WTC11 (cell line): ENCODE measurements at regions not wholly inside any gene's neighbourhood (a gene's known extent, or its start where the extent isn't known, plus 50 kb on each side); places are given as distances from the start of the nearest gene placed in this dataset.
A peak's percentile ranks its signal among the peaks of the same experiment; 100 is the strongest.

ENCODE experiments used
- ATAC-seq: fragments of 200-7000 bp; cut with Tn5 transposase; 2 replicates; pipeline ENCODE4 v1.10.0; 2021; ENCODE audit warnings: mild to moderate bottlenecking, moderate library complexity
- CTCF ChIA-PET: fragments of 300-600 bp; sonication (Branson Sonifier 250); formaldehyde crosslinking; loops from one replicate; lab custom pipeline; 2021; ENCODE audit warnings: antibody characterized with exemption; lab: Charles Lee
- POLR2A ChIA-PET: fragments of 350-600 bp; sonication (Branson Sonifier 250); formaldehyde crosslinking; loops from one replicate; lab custom pipeline; 2021; ENCODE audit warnings: antibody characterized with exemption; lab: Charles Lee
- DNase-seq: peaks from one replicate; pipeline ENCODE4 v3.0.0; 2021; ENCODE audit warnings: low spot score
- H3K27ac Mint-ChIP-seq: 2 replicates; pipeline ENCODE4 v1.8.0; 2021; ENCODE audit warnings: mixed read lengths
- H3K27me3 Mint-ChIP-seq: 2 replicates; pipeline ENCODE4 v1.8.0; 2021; ENCODE audit warnings: low read depth, mild to moderate bottlenecking, moderate library complexity, mixed read lengths
- H3K36me3 Mint-ChIP-seq: 2 replicates; pipeline ENCODE4 v1.8.0; 2021; ENCODE audit warnings: mixed read lengths
- H3K4me1 Mint-ChIP-seq: 2 replicates; pipeline ENCODE4 v1.8.0; 2022; ENCODE audit warnings: mixed read lengths
- H3K4me3 Mint-ChIP-seq: 2 replicates; pipeline ENCODE4 v1.8.0; 2021; ENCODE audit warnings: mild to moderate bottlenecking, moderate library complexity, mixed read lengths
- H3K9me3 Mint-ChIP-seq: 2 replicates; pipeline ENCODE4 v1.8.0; 2021; ENCODE audit warnings: mixed read lengths
- ESRRA ChIP-seq: sonication (generic); formaldehyde crosslinking; IDR thresholded peaks from 2 replicates; pipeline ENCODE4 v1.8.1; 2022; ENCODE audit warnings: mild to moderate bottlenecking, missing genetic modification reagents, borderline replicate concordance
- JAZF1 ChIP-seq: fragments of 250-450 bp; sonication (Bioruptor Pico); IDR thresholded peaks from 2 replicates; pipeline ENCODE4 v1.9.0; 2021; ENCODE audit warnings: moderate library complexity, mild to moderate bottlenecking, inconsistent platforms
- MXD4 ChIP-seq: fragments of 250-450 bp; sonication (Bioruptor Pico); IDR thresholded peaks from 2 replicates; pipeline ENCODE4 v1.8.0; 2021; ENCODE audit warnings: mild to moderate bottlenecking, moderate library complexity, borderline replicate concordance
- MYBL2 ChIP-seq: sonication (generic); formaldehyde crosslinking; IDR thresholded peaks from 2 replicates; pipeline ENCODE4 v1.8.1; 2023; ENCODE audit warnings: mild to moderate bottlenecking, moderate library complexity, missing genetic modification reagents
- NR2C2 ChIP-seq: sonication (generic); formaldehyde crosslinking; IDR thresholded peaks from 2 replicates; pipeline ENCODE4 v1.8.0; 2022; ENCODE audit warnings: mild to moderate bottlenecking, missing genetic modification reagents
- NR3C1 ChIP-seq: sonication (generic); formaldehyde crosslinking; conservative IDR thresholded peaks from 2 replicates; pipeline ENCODE4 v1.8.1; 2023; ENCODE audit warnings: low read depth, mild to moderate bottlenecking, missing genetic modification reagents
- RELA ChIP-seq: sonication (generic); formaldehyde crosslinking; IDR thresholded peaks from 2 replicates; pipeline ENCODE4 v1.8.1; 2022; ENCODE audit warnings: missing genetic modification reagents, mild to moderate bottlenecking, borderline replicate concordance
- SP1 ChIP-seq: sonication (generic); formaldehyde crosslinking; conservative IDR thresholded peaks from 2 replicates; pipeline ENCODE4 v1.8.1; 2022; ENCODE audit warnings: missing genetic modification reagents
- TCF7 ChIP-seq: sonication (generic); formaldehyde crosslinking; IDR thresholded peaks from 2 replicates; pipeline ENCODE4 v1.8.0; 2022; ENCODE audit warnings: mild to moderate bottlenecking, low read depth, missing genetic modification reagents, moderate library complexity
- ZBTB21 ChIP-seq: sonication (generic); formaldehyde crosslinking; IDR thresholded peaks from 2 replicates; pipeline ENCODE4 v1.8.1; 2023; ENCODE audit warnings: mild to moderate bottlenecking, missing genetic modification reagents, borderline replicate concordance
- ZNF121 ChIP-seq: sonication (generic); formaldehyde crosslinking; IDR thresholded peaks from 2 replicates; pipeline ENCODE4 v1.8.0; 2023; ENCODE audit warnings: missing genetic modification reagents
- ZNF138 ChIP-seq: sonication (generic); formaldehyde crosslinking; conservative IDR thresholded peaks from 2 replicates; pipeline ENCODE4 v1.8.1; 2022; ENCODE audit warnings: mild to moderate bottlenecking, moderate library complexity, missing genetic modification reagents
- ZNF232 ChIP-seq: sonication (generic); formaldehyde crosslinking; IDR thresholded peaks from 2 replicates; pipeline ENCODE4 v1.8.0; 2022; ENCODE audit warnings: mild to moderate bottlenecking, missing genetic modification reagents
- ZNF317 ChIP-seq: sonication (generic); formaldehyde crosslinking; IDR thresholded peaks from 2 replicates; pipeline ENCODE4 v1.8.1; 2023; ENCODE audit warnings: low read depth, mild to moderate bottlenecking, moderate library complexity, missing genetic modification reagents, borderline replicate concordance
- ZNF396 ChIP-seq: fragments of 250-450 bp; sonication (Bioruptor Pico); IDR thresholded peaks from 2 replicates; pipeline ENCODE4 v1.8.0; 2021; ENCODE audit warnings: mild to moderate bottlenecking, moderate library complexity, borderline replicate concordance
- ZNF671 ChIP-seq: fragments of 250-450 bp; sonication (Bioruptor Pico); IDR thresholded peaks from 2 replicates; pipeline ENCODE4 v1.8.0; 2021; ENCODE audit warnings: mild to moderate bottlenecking
- TF ChIP-seq, protein P1 (sequence below): sonication (generic); formaldehyde crosslinking; IDR thresholded peaks from 2 replicates; pipeline ENCODE4 v1.8.1; 2022; ENCODE audit warnings: low read depth, mild to moderate bottlenecking, moderate library complexity, missing genetic modification reagents, borderline replicate concordance
- TF ChIP-seq, protein P2 (sequence below): fragments of 250-450 bp; sonication (Bioruptor Pico); IDR thresholded peaks from 2 replicates; pipeline ENCODE4 v2.1.2; 2022; ENCODE audit warnings: mild to moderate bottlenecking, moderate library complexity
- TF ChIP-seq, protein P3 (sequence below): fragments of 200-600 bp; IDR thresholded peaks from 2 replicates; pipeline ENCODE4 v1.8.0; 2022; ENCODE audit warnings: antibody characterized with exemption
- TF ChIP-seq, protein P4 (sequence below): sonication (generic); formaldehyde crosslinking; IDR thresholded peaks from 2 replicates; pipeline ENCODE4 v1.8.1; 2022; ENCODE audit warnings: mild to moderate bottlenecking, moderate library complexity, missing genetic modification reagents
- TF ChIP-seq, protein P5 (sequence below): sonication (generic); formaldehyde crosslinking; IDR thresholded peaks from 2 replicates; pipeline ENCODE4 v1.8.1; 2023; ENCODE audit warnings: mild to moderate bottlenecking, missing genetic modification reagents, moderate library complexity
- TF ChIP-seq, protein P6 (sequence below): sonication (generic); formaldehyde crosslinking; IDR thresholded peaks from 2 replicates; pipeline ENCODE4 v1.8.1; 2022; ENCODE audit warnings: low read depth, missing genetic modification reagents, borderline replicate concordance

DNA sequence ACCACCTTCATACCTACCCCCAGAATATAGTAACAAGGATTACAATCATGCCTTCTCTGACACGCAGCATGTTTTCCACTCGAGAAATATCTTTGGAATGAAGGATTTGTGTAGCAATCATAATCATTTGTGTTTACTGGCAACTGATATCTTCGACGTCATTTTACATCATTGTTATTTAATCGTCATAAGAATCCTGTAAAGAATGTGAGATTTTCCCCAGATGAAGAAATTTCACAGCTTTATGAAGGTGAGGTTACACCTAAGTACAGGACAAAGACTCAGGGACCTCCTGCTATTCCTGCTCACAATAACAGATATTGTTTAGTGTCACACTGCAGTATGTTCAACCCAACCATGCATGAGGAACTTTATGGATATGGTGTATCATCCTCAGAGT is 198.2 kb upstream of the LDB2 start:
- no peak overlapping the region for H3K4me3 Mint-ChIP-seq
- no peak overlapping the region for H3K27ac Mint-ChIP-seq
- CTCF ChIA-PET = interaction anchor here (1.1 to 1.4 kb wide), 2 partner anchors 15 to 138 kb away, joined by 6 read pairs; no protein-coding TSS in a partner anchor
- ATAC-seq = no peak
- H3K9me3 Mint-ChIP-seq = no peaks in the 10 kb centered on the region
- no peak for DNase-seq
- H3K36me3 Mint-ChIP-seq = no peaks in the 10 kb centered on the region
- POLR2A ChIA-PET = no interaction called here
- peaks cover 39% of the 10 kb centered on the region for H3K4me1 Mint-ChIP-seq
- H3K27me3 Mint-ChIP-seq = no peaks in the 10 kb centered on the region; the same call in 1 of the 2 replicates
- TF ChIP-seq, protein P1, sequence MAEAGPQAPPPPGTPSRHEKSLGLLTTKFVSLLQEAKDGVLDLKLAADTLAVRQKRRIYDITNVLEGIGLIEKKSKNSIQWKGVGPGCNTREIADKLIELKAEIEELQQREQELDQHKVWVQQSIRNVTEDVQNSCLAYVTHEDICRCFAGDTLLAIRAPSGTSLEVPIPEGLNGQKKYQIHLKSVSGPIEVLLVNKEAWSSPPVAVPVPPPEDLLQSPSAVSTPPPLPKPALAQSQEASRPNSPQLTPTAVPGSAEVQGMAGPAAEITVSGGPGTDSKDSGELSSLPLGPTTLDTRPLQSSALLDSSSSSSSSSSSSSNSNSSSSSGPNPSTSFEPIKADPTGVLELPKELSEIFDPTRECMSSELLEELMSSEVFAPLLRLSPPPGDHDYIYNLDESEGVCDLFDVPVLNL (CRISPR knock-in tag) = no peak
- TF ChIP-seq MYBL2 (no peak), SP1 (CRISPR knock-in tag) (no peak), ESRRA (CRISPR knock-in tag) (no peak), MXD4 (CRISPR knock-in tag) (no peak), ZNF121 (no peak), RELA (CRISPR knock-in tag) (no peak), NR3C1 (CRISPR knock-in tag) (no peak), ZNF317 (no peak), ZNF138 (CRISPR knock-in tag) (no peak), JAZF1 (no peak), NR2C2 (CRISPR knock-in tag) (no peak), ZNF232 (CRISPR knock-in tag) (no peak), ZBTB21 (CRISPR knock-in tag) (no peak), TCF7 (CRISPR knock-in tag) (no peak)
- TF ChIP-seq, protein P2, sequence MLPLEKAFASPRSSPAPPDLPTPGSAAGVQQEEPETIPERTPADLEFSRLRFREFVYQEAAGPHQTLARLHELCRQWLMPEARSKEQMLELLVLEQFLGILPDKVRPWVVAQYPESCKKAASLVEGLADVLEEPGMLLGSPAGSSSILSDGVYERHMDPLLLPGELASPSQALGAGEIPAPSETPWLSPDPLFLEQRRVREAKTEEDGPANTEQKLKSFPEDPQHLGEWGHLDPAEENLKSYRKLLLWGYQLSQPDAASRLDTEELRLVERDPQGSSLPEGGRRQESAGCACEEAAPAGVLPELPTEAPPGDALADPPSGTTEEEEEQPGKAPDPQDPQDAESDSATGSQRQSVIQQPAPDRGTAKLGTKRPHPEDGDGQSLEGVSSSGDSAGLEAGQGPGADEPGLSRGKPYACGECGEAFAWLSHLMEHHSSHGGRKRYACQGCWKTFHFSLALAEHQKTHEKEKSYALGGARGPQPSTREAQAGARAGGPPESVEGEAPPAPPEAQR (CRISPR knock-in tag) = no peak
- TF ChIP-seq, protein P3, sequence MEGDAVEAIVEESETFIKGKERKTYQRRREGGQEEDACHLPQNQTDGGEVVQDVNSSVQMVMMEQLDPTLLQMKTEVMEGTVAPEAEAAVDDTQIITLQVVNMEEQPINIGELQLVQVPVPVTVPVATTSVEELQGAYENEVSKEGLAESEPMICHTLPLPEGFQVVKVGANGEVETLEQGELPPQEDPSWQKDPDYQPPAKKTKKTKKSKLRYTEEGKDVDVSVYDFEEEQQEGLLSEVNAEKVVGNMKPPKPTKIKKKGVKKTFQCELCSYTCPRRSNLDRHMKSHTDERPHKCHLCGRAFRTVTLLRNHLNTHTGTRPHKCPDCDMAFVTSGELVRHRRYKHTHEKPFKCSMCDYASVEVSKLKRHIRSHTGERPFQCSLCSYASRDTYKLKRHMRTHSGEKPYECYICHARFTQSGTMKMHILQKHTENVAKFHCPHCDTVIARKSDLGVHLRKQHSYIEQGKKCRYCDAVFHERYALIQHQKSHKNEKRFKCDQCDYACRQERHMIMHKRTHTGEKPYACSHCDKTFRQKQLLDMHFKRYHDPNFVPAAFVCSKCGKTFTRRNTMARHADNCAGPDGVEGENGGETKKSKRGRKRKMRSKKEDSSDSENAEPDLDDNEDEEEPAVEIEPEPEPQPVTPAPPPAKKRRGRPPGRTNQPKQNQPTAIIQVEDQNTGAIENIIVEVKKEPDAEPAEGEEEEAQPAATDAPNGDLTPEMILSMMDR = no peak
- TF ChIP-seq, protein P4, sequence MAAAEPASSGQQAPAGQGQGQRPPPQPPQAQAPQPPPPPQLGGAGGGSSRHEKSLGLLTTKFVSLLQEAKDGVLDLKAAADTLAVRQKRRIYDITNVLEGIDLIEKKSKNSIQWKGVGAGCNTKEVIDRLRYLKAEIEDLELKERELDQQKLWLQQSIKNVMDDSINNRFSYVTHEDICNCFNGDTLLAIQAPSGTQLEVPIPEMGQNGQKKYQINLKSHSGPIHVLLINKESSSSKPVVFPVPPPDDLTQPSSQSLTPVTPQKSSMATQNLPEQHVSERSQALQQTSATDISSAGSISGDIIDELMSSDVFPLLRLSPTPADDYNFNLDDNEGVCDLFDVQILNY (CRISPR knock-in tag) = no peak
- TF ChIP-seq, protein P5, sequence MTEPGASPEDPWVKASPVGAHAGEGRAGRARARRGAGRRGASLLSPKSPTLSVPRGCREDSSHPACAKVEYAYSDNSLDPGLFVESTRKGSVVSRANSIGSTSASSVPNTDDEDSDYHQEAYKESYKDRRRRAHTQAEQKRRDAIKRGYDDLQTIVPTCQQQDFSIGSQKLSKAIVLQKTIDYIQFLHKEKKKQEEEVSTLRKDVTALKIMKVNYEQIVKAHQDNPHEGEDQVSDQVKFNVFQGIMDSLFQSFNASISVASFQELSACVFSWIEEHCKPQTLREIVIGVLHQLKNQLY (CRISPR knock-in tag) = no peak
- TF ChIP-seq, all 79 proteins: peak for 0

DNA sequence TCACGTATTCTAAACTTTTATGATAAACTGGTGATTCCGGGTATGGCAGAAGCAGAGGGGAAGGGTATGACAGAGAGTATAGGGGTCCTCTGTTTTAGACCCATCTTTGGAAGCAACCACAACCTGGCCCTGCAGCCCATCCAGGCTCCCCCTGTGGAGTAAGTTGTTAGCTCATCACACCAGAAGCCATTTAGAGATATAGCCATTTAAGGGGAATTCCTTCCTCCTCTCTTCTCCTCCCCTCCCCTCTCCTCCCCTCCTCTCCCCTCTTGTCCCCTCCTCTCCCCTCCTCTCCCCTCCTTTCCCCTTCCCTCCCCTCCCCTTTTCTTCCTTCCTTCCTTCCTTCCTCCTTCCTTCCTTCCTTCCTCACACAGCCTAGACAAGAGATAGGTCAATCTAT is 197.3 kb upstream of the LDB2 start:
- no peak for DNase-seq

More for the DNA sequence above, 197.3 kb upstream of the LDB2 start:
- no peaks in the 10 kb centered on the region for H3K36me3 Mint-ChIP-seq
- TF ChIP-seq ZNF232 (CRISPR knock-in tag) = no peak
- TF ChIP-seq ZNF396 = no peak
- TF ChIP-seq ESRRA (CRISPR knock-in tag) = no peak
- TF ChIP-seq, protein P3 = no peak
- TF ChIP-seq, protein P6, sequence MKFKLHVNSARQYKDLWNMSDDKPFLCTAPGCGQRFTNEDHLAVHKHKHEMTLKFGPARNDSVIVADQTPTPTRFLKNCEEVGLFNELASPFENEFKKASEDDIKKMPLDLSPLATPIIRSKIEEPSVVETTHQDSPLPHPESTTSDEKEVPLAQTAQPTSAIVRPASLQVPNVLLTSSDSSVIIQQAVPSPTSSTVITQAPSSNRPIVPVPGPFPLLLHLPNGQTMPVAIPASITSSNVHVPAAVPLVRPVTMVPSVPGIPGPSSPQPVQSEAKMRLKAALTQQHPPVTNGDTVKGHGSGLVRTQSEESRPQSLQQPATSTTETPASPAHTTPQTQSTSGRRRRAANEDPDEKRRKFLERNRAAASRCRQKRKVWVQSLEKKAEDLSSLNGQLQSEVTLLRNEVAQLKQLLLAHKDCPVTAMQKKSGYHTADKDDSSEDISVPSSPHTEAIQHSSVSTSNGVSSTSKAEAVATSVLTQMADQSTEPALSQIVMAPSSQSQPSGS (CRISPR knock-in tag) = no peak
- TF ChIP-seq ZNF671 (CRISPR knock-in tag) = no peak
- ATAC-seq = peak; percentile 36
- no peak overlapping the region for H3K4me3 Mint-ChIP-seq
- H3K4me1 Mint-ChIP-seq = peaks cover 39% of the 10 kb centered on the region
- no peaks in the 10 kb centered on the region for H3K9me3 Mint-ChIP-seq
- ChIA-PET CTCF (no interaction called here), POLR2A (no interaction called here)
- no peak overlapping the region for H3K27ac Mint-ChIP-seq
- H3K27me3 Mint-ChIP-seq = no peaks in the 10 kb centered on the region; the same call in 1 of the 2 replicates
